H54 (cell line): ENCODE measurements at regions not wholly inside any gene's neighbourhood (a gene's known extent, or its start where the extent isn't known, plus 50 kb on each side); places are given as distances from the start of the nearest gene placed in this dataset.
"Not testable (repeated sequence)": the region's sequence is repeated elsewhere in the genome, so short reads cannot be mapped to it uniquely, and the experiment has no call there.

Experiments
- DNase-seq: peaks from one replicate; pipeline ENCODE4 v3.0.0; 2011; ENCODE audit warnings: low spot score, mixed read lengths; ENCODE audit not compliant: insufficient read length
- FAIRE-seq: peaks from 3 replicates; lab custom pipeline; 2011; peaks lifted over from hg19 to GRCh38; lab: Jason Lieb, UNC
- POLR2A ChIP-seq: IDR thresholded peaks from 2 replicates; pipeline ENCODE4 v1.6.1; 2011; ENCODE audit warnings: low read depth, mild to moderate bottlenecking, low read length

DNA sequence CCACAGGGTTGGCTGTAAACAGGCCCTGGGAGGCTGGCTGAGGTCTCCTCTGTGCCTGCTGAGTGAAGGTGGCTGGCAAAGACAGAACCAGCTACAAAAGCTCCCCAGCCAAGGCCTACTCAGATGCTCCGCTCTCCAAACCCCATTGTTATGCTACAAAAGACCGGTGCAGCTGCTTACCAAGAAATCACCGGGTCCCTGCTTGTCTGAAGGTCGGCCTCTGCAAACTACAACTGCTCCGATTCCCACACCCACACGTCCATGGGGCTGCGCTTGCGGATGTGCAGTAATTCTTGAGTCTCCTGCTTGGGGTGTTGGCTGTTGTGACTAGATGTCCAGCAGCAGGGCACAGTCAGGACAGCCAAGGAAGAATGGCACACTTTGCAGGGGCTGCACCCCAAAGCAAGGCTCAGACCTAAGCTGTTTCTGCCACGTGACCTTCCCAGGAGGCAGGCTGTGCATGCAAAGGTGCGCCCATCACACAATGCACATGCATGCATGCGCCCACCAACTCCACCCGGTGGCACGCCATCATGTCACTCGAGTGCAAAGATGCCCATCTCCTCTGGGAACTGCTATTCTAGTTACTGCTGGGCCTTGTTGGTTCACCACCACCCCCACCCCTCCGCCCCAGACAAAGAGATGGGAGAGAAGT is 97.8 kb downstream of the OAT start:
- no peak for FAIRE-seq
- TF ChIP-seq POLR2A, result no peak
- no peak for DNase-seq

DNA sequence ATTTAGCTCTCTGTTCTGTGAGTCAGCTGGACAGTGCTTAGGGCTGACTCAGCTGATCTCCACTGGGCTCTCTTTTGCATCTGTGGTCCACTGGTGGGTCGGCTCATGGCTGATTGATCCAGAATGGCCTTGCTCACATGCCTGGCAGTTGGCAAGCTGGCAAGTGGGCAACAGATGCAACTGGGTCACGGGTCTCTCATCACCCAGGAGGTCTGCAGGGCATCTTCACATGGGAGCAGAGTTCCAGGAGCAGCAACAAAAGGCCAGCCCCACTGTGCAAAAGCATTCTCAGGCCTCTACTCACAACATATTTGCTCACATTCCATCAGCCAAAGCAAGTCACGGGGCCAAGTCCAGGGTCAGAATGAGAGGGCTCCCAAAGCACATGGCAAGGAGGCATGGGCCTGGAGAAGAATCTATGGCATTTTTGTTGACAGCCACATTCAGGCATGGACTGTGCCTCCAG is 98.8 kb downstream of the OAT start:
- FAIRE-seq (no peak), DNase-seq (no peak)
- no peak for TF ChIP-seq POLR2A

DNA sequence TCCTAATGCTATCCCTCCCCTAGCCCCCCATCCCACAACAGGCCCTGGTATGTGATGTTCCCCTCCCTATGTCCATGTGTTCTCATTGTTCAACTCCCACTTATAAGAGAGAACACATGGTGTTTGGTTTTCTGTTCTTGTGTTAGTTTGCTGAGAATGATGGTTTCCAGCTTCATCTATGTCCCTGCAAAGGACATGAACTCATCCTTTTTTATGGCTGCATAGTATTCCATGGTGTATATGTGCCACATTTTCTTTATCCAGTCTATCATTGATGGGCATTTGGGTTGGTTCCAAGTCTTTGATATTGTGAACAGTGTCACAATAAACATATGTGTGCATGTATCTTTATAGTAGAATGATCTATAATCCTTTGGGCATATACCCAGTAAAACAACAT is 99.2 kb downstream of the OAT start:
- DNase-seq, FAIRE-seq: not testable (repeated sequence)

GRCh38 chr10:124318811-124319210 is 99.9 kb downstream of the OAT start:
- DNase-seq, result no peak
- TF ChIP-seq POLR2A, result no peak
- no peak for FAIRE-seq

DNA sequence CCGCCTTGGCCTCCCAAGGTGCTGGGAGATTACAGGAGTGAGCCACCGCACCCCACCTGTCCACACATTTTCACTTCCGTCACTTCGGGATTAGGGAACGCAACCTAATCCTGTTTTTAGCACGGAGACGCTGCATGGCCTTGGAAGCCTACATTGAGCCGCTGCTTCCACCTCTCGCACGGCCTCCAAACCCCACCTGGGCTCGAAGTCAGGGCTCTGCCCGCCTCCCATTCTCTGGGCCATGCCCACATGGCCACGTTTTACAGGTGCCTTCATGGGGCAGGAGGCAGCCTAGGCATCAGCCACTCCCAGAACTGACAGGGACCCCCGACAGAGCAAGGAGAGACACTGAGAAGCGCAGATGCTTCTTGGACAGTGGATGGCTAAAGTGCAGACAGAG is 100.6 kb downstream of the OAT start:
- FAIRE-seq, result no peak

DNA sequence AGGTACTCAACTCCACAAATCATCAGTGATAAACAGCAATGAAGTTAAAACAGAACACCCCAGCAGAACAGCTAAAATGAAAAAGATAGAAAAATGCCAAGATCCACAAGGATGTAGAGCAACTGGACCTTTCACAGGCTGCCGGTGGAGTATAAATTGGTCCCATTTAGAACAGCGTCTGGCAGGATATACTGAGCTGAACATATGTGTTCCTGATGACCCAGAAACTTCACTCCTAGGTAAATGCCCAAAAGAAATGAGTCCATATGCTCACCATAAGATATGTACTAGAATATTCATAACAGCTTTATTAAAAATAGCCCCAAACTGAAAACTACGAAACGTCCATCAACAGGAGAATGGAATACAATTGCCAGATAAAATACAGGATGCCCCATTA is 102.4 kb downstream of the OAT start:
- DNase-seq (no peak), FAIRE-seq (no peak)
- no peak for TF ChIP-seq POLR2A

More for the DNA sequence above, 100.6 kb downstream of the OAT start:
- DNase-seq, result no peak
- no peak for TF ChIP-seq POLR2A

- no peak for FAIRE-seq
- DNase-seq, result no peak
- TF ChIP-seq POLR2A, result no peak
These were observed 103.0 kb downstream of the OAT start for GRCh38 chr10:124315591-124316270.

GRCh38 chr10:124313374-124313773 is 105.3 kb downstream of the OAT start:
- no peak for FAIRE-seq
- no peak for DNase-seq
- TF ChIP-seq POLR2A, result no peak

DNA sequence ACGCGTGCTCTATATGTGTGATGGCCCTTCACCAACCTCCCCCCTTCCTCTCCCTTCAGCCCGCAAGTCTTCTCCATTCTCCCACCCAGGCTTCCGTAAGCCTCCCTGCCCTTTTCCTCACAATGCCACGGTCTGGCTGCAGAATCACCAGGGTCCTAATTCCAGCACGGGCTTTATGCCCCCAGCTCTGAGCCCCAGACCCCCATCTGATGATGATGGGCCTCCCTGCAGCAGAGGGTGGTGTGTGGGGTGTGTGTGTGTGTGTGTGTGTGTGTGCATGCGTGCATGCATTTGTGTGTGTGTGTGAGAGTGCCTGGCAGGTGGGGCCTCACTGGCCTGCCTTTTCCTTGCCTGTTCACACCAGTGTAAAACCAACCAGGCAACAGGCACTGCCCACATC is 109.9 kb downstream of the OAT start:
- no peak for FAIRE-seq
- TF ChIP-seq POLR2A, result no peak
- DNase-seq, result no peak

GRCh38 chr10:124308056-124308645 is 110.6 kb downstream of the OAT start:
- no peak for FAIRE-seq
- no peak for TF ChIP-seq POLR2A
- no peak for DNase-seq

GRCh38 chr10:124307591-124307990 is 111.1 kb downstream of the OAT start:
- FAIRE-seq, result no peak
- no peak for TF ChIP-seq POLR2A
- no peak for DNase-seq

DNA sequence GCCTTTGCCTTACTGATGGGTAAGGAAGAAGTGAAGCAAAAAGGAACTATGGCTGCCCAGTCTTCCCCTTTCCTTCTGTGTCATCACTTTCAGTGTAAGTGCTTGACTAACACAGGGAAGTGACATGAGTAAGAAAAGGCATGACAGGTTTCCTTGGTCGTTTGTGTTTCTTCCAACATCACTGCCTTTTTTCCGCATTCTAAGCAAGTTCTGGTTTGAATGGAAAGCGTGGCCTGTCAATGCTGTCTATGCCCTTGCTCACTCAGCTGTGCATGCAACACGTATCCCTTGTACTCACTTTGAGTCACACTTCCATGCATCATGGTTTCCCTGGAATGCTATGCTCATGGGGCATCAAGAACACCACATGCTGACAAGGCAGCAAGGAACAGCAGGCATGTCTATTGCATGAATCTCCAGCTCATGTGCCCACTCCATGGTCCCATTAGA is 111.8 kb downstream of the OAT start:
- no peak for TF ChIP-seq POLR2A
- DNase-seq, result no peak
- FAIRE-seq, result no peak

DNA sequence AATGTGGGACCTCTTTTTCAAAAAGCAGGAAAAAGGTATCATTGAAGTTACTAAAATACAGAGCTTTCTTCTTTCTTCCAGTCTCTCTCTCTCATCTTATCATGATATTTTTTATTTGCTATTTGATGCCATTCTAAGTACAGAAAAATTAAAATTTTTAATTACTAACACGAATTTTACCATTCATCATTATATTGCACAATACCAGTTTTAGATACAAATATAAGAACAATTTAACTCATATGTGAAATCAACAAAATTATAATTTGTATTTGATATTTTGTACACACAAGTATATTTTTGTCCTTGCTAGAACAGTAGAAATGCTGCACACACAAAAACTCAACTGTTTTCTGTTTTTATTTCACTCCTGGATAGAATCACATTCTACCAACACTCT is 112.2 kb downstream of the OAT start:
- DNase-seq, result no peak
- no peak for TF ChIP-seq POLR2A
- FAIRE-seq, result no peak

- TF ChIP-seq POLR2A, result no peak
- DNase-seq (no peak), FAIRE-seq (no peak)
These were observed 112.7 kb downstream of the OAT start for GRCh38 chr10:124305984-124306383.
